ENCODE measurements at regions not wholly inside any gene's neighbourhood (a gene's known extent, or its start where the extent isn't known, plus 50 kb on each side); places are given as distances from the start of the nearest gene placed in this dataset.

DNA sequence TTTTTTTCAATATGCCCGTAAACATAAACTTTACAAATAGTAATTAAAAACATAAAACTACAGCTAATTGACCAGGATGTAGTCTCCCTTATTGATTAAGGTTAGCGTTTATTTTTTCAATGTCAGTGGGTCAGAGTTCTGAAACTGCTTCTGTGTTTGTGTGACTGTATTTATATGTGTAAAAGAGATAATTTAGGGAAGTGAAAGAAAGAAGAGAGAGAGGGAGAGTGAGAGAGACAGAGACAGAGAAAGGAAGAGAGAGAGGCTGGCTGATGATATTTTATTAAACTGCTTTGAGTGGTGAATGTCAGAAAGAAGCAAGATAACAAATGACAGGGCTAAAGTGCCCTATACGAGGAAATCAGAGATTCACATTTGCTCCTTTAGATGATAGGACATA lies 266.1 kb upstream of the PTCHD4 start:
- TF ChIP-seq BACH2 (CRISPR knock-in tag; IDR thresholded peaks at IDR 0.05; ENCODE audit: borderline replicate concordance) (no peak), RARB (CRISPR knock-in tag; IDR thresholded peaks at IDR 0.05) (no peak), CSDC2 (CRISPR knock-in tag; IDR thresholded peaks at IDR 0.05) (no peak), GLIS3 (CRISPR knock-in tag; IDR thresholded peaks at IDR 0.05) (no peak), ZFP3 (CRISPR knock-in tag; IDR thresholded peaks at IDR 0.05) (no peak), TOX (CRISPR knock-in tag; IDR thresholded peaks at IDR 0.05; ENCODE audit: borderline replicate concordance) (no peak), ZC3H10 (CRISPR knock-in tag; IDR thresholded peaks at IDR 0.05) (no peak), OSR1 (CRISPR knock-in tag; IDR thresholded peaks at IDR 0.05) (no peak)
- TF ChIP-seq, protein P1, sequence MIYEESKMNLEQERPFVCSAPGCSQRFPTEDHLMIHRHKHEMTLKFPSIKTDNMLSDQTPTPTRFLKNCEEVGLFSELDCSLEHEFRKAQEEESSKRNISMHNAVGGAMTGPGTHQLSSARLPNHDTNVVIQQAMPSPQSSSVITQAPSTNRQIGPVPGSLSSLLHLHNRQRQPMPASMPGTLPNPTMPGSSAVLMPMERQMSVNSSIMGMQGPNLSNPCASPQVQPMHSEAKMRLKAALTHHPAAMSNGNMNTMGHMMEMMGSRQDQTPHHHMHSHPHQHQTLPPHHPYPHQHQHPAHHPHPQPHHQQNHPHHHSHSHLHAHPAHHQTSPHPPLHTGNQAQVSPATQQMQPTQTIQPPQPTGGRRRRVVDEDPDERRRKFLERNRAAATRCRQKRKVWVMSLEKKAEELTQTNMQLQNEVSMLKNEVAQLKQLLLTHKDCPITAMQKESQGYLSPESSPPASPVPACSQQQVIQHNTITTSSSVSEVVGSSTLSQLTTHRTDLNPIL (CRISPR knock-in tag; IDR thresholded peaks at IDR 0.05; ENCODE audit: low read depth) = no peak
- TF ChIP-seq, protein P2, sequence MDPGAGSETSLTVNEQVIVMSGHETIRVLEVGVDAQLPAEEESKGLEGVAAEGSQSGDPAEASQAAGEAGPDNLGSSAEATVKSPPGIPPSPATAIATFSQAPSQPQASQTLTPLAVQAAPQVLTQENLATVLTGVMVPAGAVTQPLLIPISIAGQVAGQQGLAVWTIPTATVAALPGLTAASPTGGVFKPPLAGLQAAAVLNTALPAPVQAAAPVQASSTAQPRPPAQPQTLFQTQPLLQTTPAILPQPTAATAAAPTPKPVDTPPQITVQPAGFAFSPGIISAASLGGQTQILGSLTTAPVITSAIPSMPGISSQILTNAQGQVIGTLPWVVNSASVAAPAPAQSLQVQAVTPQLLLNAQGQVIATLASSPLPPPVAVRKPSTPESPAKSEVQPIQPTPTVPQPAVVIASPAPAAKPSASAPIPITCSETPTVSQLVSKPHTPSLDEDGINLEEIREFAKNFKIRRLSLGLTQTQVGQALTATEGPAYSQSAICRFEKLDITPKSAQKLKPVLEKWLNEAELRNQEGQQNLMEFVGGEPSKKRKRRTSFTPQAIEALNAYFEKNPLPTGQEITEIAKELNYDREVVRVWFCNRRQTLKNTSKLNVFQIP (CRISPR knock-in tag; IDR thresholded peaks at IDR 0.05; ENCODE audit: borderline replicate concordance, low read depth) = no peak
- TF ChIP-seq, protein P3, sequence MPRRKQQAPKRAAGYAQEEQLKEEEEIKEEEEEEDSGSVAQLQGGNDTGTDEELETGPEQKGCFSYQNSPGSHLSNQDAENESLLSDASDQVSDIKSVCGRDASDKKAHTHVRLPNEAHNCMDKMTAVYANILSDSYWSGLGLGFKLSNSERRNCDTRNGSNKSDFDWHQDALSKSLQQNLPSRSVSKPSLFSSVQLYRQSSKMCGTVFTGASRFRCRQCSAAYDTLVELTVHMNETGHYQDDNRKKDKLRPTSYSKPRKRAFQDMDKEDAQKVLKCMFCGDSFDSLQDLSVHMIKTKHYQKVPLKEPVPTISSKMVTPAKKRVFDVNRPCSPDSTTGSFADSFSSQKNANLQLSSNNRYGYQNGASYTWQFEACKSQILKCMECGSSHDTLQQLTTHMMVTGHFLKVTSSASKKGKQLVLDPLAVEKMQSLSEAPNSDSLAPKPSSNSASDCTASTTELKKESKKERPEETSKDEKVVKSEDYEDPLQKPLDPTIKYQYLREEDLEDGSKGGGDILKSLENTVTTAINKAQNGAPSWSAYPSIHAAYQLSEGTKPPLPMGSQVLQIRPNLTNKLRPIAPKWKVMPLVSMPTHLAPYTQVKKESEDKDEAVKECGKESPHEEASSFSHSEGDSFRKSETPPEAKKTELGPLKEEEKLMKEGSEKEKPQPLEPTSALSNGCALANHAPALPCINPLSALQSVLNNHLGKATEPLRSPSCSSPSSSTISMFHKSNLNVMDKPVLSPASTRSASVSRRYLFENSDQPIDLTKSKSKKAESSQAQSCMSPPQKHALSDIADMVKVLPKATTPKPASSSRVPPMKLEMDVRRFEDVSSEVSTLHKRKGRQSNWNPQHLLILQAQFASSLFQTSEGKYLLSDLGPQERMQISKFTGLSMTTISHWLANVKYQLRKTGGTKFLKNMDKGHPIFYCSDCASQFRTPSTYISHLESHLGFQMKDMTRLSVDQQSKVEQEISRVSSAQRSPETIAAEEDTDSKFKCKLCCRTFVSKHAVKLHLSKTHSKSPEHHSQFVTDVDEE (CRISPR knock-in tag; IDR thresholded peaks at IDR 0.05) = no peak
- TF ChIP-seq, protein P4, sequence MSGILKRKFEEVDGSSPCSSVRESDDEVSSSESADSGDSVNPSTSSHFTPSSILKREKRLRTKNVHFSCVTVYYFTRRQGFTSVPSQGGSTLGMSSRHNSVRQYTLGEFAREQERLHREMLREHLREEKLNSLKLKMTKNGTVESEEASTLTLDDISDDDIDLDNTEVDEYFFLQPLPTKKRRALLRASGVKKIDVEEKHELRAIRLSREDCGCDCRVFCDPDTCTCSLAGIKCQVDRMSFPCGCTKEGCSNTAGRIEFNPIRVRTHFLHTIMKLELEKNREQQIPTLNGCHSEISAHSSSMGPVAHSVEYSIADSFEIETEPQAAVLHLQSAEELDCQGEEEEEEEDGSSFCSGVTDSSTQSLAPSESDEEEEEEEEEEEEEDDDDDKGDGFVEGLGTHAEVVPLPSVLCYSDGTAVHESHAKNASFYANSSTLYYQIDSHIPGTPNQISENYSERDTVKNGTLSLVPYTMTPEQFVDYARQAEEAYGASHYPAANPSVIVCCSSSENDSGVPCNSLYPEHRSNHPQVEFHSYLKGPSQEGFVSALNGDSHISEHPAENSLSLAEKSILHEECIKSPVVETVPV (CRISPR knock-in tag; IDR thresholded peaks at IDR 0.05) = no peak
- TF ChIP-seq, protein P5, sequence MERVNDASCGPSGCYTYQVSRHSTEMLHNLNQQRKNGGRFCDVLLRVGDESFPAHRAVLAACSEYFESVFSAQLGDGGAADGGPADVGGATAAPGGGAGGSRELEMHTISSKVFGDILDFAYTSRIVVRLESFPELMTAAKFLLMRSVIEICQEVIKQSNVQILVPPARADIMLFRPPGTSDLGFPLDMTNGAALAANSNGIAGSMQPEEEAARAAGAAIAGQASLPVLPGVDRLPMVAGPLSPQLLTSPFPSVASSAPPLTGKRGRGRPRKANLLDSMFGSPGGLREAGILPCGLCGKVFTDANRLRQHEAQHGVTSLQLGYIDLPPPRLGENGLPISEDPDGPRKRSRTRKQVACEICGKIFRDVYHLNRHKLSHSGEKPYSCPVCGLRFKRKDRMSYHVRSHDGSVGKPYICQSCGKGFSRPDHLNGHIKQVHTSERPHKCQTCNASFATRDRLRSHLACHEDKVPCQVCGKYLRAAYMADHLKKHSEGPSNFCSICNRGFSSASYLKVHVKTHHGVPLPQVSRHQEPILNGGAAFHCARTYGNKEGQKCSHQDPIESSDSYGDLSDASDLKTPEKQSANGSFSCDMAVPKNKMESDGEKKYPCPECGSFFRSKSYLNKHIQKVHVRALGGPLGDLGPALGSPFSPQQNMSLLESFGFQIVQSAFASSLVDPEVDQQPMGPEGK (CRISPR knock-in tag; IDR thresholded peaks at IDR 0.05; ENCODE audit: borderline replicate concordance) = no peak

Measured in SK-N-SH treated with all-trans-retinoic acid at 6 μM for 48 hours (cell line).